ENCODE measurements at regions not wholly inside any gene's neighbourhood (a gene's known extent, or its start where the extent isn't known, plus 50 kb on each side); places are given as distances from the start of the nearest gene placed in this dataset.

DNA sequence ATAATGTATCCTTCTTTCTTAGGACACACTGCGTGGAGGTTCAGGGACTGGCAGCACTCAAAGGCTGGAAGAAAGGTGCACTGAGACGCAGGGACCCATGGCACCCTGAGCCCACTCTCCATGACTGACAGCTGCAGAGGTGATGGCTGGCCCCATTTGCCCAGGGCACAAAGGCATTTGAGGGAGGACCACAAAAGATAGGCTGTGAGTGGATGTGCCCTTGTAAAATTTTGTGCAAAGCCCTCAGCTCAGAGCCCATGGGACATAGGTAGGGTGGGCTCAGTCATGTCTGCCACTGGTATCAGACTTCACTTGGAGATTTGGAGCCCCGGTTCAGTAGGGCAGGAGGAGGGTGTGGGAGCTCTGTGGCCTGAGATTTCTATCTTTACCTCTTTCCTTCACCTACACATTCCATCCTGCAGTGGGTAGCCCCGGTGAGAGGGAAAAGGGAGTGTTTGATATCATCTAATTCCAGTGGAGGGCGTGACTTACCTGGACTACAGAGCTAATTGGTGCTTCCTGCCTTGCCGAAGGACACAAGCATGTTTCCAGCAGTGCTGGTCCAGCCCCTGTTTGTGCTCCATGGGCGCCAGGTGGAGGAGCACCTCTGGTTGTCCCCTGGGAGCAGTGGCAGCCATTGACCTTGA lies 312.2 kb downstream of the EN1 start:
- TF ChIP-seq CTCF (IDR thresholded peaks at IDR 0.05), result no peak
- no peak for TF ChIP-seq POLR2A (IDR thresholded peaks at IDR 0.05)

Measured in esophagus squamous epithelium (tissue), 4 donors.